KMS-11 (cell line): ENCODE measurements at regions not wholly inside any gene's neighbourhood (a gene's known extent, or its start where the extent isn't known, plus 50 kb on each side); places are given as distances from the start of the nearest gene placed in this dataset.

Experiments used
- H2AFZ ChIP-seq: fragments of 200-600 bp; sonication (generic); 2 replicates; pipeline ENCODE4 v1.6.1; 2016; ENCODE audit warnings: antibody characterized with exemption, mixed run types, low read depth
- H3K27ac ChIP-seq: fragments of 200-600 bp; sonication (generic); 2 replicates; pipeline ENCODE4 v1.6.1; 2016; ENCODE audit warnings: mild to moderate bottlenecking, mixed run types
- H3K27me3 ChIP-seq: fragments of 200-600 bp; sonication (generic); 2 replicates; pipeline ENCODE4 v1.6.1; 2017; ENCODE audit warnings: mild to moderate bottlenecking, low read depth, mixed run types, moderate library complexity; ENCODE audit not compliant: insufficient read depth
- H3K36me3 ChIP-seq: fragments of 200-600 bp; sonication (generic); 2 replicates; pipeline ENCODE4 v1.6.1; 2017; ENCODE audit warnings: mild to moderate bottlenecking, mixed run types; ENCODE audit not compliant: insufficient read depth
- H3K4me1 ChIP-seq: fragments of 200-600 bp; sonication (generic); 2 replicates; pipeline ENCODE4 v1.6.1; 2016; ENCODE audit warnings: mild to moderate bottlenecking, low read depth, mixed run types; ENCODE audit not compliant: poor library complexity, severe bottlenecking
- H3K4me2 ChIP-seq: fragments of 200-600 bp; sonication (generic); 2 replicates; pipeline ENCODE4 v1.7.0; 2016; ENCODE audit warnings: mild to moderate bottlenecking, mixed run types
- H3K4me3 ChIP-seq: fragments of 200-600 bp; sonication (generic); IDR thresholded peaks from 2 replicates; pipeline ENCODE4 v1.6.1; 2017; ENCODE audit warnings: low read depth, low read length, mixed read lengths; ENCODE audit not compliant: insufficient read depth
- H3K79me2 ChIP-seq: fragments of 200-600 bp; sonication (generic); 2 replicates; pipeline ENCODE4 v1.6.1; 2016; ENCODE audit warnings: low read depth, mixed run types; ENCODE audit not compliant: insufficient read depth
- H3K9ac ChIP-seq: fragments of 200-600 bp; sonication (generic); 2 replicates; pipeline ENCODE4 v1.6.1; 2016; ENCODE audit warnings: mild to moderate bottlenecking, mixed run types
- H4K20me1 ChIP-seq: fragments of 200-600 bp; sonication (generic); 2 replicates; pipeline ENCODE4 v1.6.1; 2016; ENCODE audit warnings: mild to moderate bottlenecking, mixed run types; ENCODE audit not compliant: insufficient read depth
- TF ChIP-seq, protein P1 (sequence below): fragments of 200-600 bp; sonication (generic); conservative IDR thresholded peaks from 2 replicates; pipeline ENCODE4 v1.6.1; 2017; ENCODE audit warnings: low read depth, mild to moderate bottlenecking, antibody characterized with exemption, low read length, moderate library complexity, mixed read lengths

DNA sequence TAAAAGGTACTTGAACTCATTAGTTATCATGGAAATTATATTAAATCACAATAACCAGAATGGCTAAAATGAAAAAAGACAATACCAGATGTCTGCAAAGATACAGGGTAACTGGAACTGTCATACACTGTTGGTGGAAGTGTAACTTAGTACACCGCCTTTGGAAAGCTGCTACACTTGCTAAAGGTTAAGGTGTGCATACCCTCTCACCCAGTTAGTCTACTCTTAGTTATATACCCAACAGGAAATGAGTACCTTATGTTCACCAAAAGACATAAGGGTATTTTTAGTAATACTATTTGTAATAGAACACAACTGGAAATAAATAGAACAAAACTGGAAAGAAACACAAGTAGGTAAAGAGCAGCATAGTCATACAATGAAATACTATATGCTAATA, 155.8 kb upstream of the THUMPD2 start:
- H3K4me1 ChIP-seq: no peaks in the 10 kb centered on the region

DNA sequence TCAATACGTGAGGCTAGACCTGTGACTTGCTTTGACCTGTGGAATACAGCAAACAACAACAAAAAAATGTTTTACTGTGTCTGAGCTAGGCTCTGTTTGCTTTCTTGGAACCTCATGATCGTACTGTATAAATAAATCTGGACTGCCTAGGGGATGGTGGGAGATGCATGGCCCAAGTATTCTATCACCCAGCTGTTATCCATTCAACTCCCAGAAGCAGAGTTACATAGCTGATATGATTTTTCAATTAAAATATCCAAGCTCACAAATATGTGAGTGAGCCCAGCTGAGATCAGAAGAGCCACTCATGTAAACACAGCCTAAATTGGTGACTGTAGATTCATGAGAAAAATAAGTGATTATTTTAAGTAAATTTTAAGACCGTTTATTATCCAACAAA, 154.1 kb upstream of the THUMPD2 start:
- H3K36me3 ChIP-seq: no peaks in the 10 kb centered on the region
- H3K79me2 ChIP-seq: no peaks in the 10 kb centered on the region
- no peak overlapping the region for H3K4me3 ChIP-seq
- no peak overlapping the region for H3K27ac ChIP-seq
- TF ChIP-seq, protein P1, sequence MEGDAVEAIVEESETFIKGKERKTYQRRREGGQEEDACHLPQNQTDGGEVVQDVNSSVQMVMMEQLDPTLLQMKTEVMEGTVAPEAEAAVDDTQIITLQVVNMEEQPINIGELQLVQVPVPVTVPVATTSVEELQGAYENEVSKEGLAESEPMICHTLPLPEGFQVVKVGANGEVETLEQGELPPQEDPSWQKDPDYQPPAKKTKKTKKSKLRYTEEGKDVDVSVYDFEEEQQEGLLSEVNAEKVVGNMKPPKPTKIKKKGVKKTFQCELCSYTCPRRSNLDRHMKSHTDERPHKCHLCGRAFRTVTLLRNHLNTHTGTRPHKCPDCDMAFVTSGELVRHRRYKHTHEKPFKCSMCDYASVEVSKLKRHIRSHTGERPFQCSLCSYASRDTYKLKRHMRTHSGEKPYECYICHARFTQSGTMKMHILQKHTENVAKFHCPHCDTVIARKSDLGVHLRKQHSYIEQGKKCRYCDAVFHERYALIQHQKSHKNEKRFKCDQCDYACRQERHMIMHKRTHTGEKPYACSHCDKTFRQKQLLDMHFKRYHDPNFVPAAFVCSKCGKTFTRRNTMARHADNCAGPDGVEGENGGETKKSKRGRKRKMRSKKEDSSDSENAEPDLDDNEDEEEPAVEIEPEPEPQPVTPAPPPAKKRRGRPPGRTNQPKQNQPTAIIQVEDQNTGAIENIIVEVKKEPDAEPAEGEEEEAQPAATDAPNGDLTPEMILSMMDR: no peak
- no peak overlapping the region for H3K9ac ChIP-seq
- no peak overlapping the region for H2AFZ ChIP-seq
- H3K4me1 ChIP-seq: no peaks in the 10 kb centered on the region
- no peaks in the 10 kb centered on the region for H3K27me3 ChIP-seq
- H4K20me1 ChIP-seq: no peaks in the 10 kb centered on the region
- no peak overlapping the region for H3K4me2 ChIP-seq

More for the DNA sequence above, 155.8 kb upstream of the THUMPD2 start:
- no peaks in the 10 kb centered on the region for H3K27me3 ChIP-seq
- H4K20me1 ChIP-seq: no peaks in the 10 kb centered on the region
- no peak overlapping the region for H3K9ac ChIP-seq
- TF ChIP-seq, protein P1: no peak
- H2AFZ ChIP-seq: no peak overlapping the region
- H3K4me2 ChIP-seq: no peak overlapping the region
- no peaks in the 10 kb centered on the region for H3K79me2 ChIP-seq
- no peak overlapping the region for H3K27ac ChIP-seq
- H3K4me3 ChIP-seq: no peak overlapping the region
- H3K36me3 ChIP-seq: no peaks in the 10 kb centered on the region

DNA sequence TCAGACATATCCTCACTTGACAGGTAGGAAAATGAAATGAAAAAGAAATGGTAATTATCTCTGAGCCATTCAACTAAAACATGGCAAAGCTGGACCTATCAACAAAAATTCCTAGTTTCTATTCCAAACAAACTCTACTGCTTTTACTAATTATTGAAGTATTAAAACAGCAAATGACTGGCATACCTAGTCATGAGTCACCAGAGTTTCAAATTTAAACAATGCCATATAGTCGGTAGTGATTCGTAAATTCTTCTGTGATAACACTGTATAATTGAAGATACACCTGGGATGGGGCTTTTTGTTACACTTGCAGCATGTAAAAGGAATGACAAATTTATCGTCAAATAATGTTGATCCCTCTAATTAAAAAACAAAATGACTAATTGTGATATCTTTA, 153.1 kb upstream of the THUMPD2 start:
- no peak overlapping the region for H3K27ac ChIP-seq
- H2AFZ ChIP-seq: no peak overlapping the region
- no peaks in the 10 kb centered on the region for H4K20me1 ChIP-seq
- TF ChIP-seq, protein P1: no peak
- H3K9ac ChIP-seq: no peak overlapping the region
- no peaks in the 10 kb centered on the region for H3K36me3 ChIP-seq
- H3K4me1 ChIP-seq: no peaks in the 10 kb centered on the region
- H3K79me2 ChIP-seq: no peaks in the 10 kb centered on the region
- H3K4me3 ChIP-seq: no peak overlapping the region
- H3K27me3 ChIP-seq: no peaks in the 10 kb centered on the region
- no peak overlapping the region for H3K4me2 ChIP-seq

DNA sequence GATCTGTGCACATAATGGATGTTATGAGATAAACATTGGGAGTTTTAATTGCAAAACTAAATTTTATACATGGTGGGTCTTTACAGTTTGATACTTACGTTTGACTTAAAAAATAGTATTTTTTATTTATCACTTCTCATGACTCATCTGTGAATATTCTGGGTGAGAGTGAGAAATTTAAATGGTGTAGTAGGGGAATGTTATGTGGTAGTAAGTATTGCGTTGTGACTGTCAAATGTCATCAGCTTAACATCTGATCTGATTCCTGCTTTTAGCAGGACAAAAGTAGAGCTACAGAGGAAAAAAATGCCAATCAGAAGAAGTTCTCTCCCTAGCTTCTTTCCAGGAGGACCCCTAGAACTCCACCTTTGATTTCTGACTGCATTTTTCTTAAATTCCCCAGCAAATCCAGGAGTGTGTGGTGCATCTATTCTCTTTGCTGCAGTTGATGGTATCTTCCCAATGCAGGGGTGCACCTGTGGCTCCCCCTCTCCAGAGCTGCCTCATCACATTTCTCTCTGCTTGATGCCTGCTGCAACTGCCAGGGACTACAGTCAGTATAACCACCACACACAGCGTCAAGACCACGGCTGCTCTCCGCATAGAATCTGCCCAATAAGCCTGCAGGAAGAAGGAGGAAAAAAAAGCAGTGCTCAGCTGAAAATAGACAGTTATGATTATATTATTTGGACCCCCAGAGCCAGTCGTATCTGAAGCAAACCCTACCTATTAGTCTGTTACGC, 151.3 kb upstream of the THUMPD2 start:
- Histone ChIP-seq H2AFZ (no peak overlapping the region), H3K9ac (no peak overlapping the region), H3K4me3 (no peak overlapping the region), H3K4me2 (no peak overlapping the region), H3K27me3 (no peaks in the 10 kb centered on the region), H4K20me1 (no peaks in the 10 kb centered on the region), H3K27ac (no peak overlapping the region), H3K79me2 (no peaks in the 10 kb centered on the region), H3K4me1 (peaks cover 2% of the 10 kb centered on the region), H3K36me3 (no peaks in the 10 kb centered on the region)
- TF ChIP-seq, protein P1: no peak
